ENCODE measurements at regions not wholly inside any gene's neighbourhood (a gene's known extent, or its start where the extent isn't known, plus 50 kb on each side); places are given as distances from the start of the nearest gene placed in this dataset.
"Not testable (repeated sequence)": the region's sequence is repeated elsewhere in the genome, so short reads cannot be mapped to it uniquely, and the experiment has no call there.

DNA sequence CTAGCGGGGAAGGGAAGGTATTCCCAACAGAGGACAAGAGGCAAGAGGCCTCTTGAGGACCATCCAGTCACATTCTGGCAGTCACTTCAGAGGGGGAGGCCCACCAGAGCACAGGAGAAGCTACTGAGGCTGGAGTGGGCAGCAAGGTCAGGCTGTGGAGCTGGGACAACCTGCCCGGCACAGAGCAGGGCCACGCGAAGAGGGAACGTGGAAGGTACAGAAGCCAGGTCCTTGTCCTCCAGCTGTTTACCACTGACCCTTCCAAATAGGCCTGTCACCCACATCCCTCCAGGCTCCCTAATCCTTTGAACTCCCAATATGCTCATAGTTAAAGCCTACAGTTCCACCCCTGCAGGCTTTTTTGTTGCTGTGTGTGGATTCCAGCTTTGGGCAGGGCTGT, 76.9 kb downstream of the IGLL1 start:
- DNase-seq (ENCODE audit: extremely low read depth in 1 of 11, low read depth in 9 of 11, low spot score in 4 of 11), result no peak

GRCh38 chr22:23501708-23502107, 78.4 kb downstream of the IGLL1 start:
- DNase-seq (ENCODE audit: extremely low read depth in 1 of 11, low read depth in 9 of 11, low spot score in 4 of 11), result no peak

GRCh38 chr22:23501261-23501619, 78.8 kb downstream of the IGLL1 start:
- no peak for DNase-seq (ENCODE audit: extremely low read depth in 1 of 11, low read depth in 9 of 11, low spot score in 4 of 11)

GRCh38 chr22:23500508-23501260, 79.4 kb downstream of the IGLL1 start:
- no peak for DNase-seq (ENCODE audit: extremely low read depth in 1 of 11, low read depth in 9 of 11, low spot score in 4 of 11)

DNA sequence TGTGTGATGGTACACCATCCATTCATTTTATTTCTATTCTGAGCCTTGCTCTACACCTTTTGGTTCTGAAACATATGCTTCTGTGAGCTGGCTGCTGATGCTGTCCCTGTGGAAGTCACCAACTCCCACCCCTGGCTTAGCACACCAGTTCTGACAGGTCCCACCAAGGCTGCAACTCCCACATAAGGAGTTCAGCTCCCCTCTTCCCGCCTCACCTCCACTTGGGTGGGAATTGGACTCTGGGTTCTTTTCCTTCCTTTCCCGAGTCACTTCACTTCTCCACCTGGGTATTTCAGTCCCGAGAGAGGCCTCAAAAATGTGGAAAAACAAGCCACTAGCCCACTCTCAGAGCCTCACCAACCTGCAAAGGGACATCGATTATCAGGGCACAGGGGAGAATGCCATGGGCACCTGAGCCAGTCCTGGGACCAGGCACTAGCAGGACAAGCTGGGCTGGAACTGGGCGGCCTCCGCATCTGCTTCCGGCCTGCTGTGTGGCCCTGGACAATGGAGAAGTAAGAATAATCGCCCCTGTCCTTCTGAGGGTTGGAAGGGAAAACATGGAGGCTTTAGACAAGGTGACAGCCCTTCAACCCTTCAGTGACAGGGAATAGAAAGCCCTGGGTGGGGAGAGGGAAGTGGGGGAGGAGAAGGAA, 80.1 kb downstream of the IGLL1 start:
- no peak for DNase-seq (ENCODE audit: extremely low read depth in 1 of 11, low read depth in 9 of 11, low spot score in 4 of 11)

DNA sequence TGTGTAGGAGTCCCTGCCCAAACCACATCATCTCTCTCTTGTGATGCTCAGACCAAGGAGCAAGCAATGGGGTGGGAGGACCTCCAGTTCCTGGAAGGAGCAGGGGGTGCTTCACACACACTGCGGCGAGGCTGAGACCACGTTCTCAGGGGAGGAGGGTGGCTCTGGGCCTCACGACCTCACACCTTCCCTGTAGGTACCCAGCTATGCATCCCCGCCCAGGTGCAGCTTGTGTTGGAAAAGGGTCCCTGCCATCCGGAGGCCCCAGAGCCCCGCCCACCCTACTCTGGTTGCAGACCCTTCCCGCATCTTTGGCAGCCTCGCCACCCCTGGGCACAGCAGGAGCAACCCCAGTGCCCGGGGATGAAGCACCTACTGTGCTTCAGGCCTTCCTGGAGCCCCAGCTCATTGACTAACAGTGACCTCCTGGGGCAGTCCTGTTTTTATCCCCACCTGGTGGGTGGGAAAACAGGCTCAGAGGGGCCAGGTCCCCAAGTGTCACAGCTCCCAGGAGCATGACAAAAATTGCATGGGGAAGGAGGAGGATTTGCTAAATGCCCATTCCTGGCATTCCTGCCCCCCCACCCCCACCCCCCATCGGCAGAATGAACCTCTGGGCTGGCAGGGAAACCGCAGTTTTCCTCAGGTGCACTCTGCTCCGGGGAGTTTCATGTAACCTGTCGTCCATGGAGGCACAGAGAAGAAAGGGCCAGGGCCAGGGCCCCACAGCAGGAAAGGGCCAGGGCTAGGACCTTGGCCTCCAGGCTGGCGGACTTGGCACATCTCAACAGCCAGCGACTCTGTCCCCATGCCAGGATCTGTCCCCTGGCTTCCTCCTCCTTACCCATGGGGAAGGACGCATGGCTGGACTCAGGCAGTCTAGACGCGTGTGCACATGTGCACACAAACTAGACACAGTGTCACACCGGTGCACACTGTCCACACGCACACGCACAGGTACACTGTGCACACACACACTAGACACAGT, 81.0 kb downstream of the IGLL1 start:
- no peak for DNase-seq (ENCODE audit: extremely low read depth in 1 of 11, low read depth in 9 of 11, low spot score in 4 of 11)

DNA sequence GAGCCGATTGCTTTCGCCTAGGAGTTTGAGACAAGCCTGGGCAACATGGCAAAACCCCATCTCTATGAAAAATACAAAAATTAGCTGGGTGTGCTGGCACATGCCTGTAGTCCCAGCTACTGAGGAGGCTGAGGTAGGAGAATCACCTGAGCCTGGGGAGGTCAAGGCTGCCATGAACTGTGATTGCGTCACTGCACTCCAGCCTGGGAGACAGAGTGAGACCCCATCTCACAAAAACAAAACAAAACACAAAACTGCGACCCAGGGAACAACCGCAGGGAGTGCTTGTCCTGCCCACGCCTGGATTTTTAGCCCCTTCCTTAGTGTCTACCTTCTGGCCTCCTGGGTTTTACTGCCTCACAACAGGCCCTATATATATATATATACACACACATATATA, 82.2 kb downstream of the IGLL1 start:
- DNase-seq (ENCODE audit: extremely low read depth in 1 of 11, low read depth in 9 of 11, low spot score in 4 of 11), result not testable (repeated sequence)

DNA sequence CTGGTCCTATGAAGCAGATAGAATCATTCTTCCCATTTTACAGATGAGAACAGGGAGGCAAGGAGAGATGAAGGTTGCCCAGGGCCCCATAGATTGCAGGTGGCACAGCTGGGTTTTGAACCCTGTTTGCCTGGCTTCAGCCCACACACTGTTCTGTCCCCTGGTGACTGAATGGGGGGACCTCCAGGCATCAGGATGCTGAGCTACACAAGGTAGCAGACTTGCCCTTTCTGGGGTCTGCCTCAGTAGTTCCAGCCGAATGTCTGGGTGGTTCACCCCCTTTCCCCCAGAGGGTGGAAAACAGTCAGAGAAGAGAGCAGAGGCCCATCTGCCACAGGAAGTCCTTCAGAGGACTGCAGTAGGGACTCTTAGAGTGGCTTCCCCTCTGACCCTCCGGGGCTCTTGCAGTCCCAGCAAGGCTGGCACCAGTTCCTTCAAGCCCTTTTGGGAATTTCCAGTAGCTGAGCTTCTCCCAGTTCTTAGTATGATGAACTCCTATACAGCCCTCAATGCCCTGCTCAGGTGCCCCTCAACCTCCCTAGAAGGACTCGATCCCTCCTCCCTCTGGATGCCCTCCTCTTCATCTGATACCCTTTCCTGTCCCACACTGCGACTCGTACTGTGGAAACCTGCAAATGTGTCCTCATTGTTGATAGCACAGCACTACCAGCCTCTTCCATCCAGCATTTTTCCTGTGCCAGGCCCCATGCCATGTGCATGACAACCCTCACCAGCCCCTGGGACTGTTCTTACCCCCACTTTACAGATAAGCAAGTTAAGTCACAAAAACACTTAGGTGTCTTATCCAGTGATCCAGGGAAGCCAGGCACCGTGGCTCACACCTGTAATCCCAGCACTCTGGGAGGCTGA, 82.8 kb downstream of the IGLL1 start:
- no peak for DNase-seq (ENCODE audit: extremely low read depth in 1 of 11, low read depth in 9 of 11, low spot score in 4 of 11)

DNA sequence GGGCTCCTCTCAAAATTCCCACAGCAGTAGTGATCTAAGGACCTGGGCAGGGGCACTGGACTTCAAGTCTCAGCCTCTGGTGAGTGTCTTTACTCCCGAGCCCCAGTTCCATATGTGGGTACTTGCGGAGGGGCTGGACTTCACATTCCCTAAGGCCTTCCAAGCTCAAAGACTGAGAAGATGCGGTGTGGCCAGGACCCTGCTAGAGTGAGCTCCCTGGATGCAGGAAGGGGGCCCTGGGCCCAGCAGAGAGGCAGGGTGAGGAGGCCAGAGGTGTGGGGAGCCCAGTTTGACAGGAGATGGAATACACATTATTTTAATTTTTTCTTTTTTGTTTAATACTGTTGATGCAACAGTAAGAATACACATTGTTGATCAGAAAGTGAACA, 83.7 kb downstream of the IGLL1 start:
- DNase-seq (ENCODE audit: extremely low read depth in 1 of 11, low read depth in 9 of 11, low spot score in 4 of 11), result no peak

DNA sequence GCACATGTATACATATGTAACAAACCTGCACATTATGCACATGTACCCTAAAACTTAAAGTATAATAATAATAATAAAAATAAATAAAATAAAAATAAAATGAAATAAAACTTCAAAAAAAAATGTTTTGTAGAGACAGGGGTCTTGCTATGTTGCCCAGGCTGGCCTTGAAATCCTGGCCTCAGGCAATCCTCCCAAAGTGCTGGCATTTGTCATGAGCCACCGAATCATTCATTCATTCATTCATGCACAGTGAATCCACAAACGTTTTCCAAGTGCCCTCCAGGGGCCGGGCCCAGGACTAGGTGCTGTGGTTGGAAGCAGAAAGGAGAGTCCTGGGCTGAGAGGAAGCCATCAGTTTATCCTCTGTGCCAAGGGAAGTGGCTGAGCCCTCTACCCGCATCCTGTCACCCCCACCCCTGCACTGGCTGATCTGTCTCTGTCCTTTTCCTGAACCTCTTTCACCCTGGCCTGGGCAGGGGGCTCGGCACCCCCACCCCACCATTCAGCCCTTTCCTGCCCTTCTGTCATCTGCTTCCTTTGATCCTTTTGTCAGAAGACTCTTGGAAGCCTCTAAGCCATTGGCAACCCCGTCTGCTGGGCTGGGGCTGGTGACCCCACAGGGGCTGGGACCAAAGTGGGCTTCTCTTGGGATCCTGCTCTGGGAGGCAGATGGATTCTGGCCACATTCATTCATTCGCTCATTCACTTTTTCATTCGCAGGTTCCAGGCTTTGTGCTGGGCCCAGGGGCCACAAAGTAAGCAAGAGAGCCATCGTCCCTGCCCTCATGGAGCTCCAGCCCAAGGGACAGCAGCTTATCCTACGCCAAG, 84.3 kb downstream of the IGLL1 start:
- DNase-seq (ENCODE audit: extremely low read depth in 1 of 11, low read depth in 9 of 11, low spot score in 4 of 11), result no peak

- no peak for DNase-seq (ENCODE audit: extremely low read depth in 1 of 11, low read depth in 9 of 11, low spot score in 4 of 11)
Observed at GRCh38 chr22:23494930-23495266, 85.2 kb downstream of the IGLL1 start.

DNA sequence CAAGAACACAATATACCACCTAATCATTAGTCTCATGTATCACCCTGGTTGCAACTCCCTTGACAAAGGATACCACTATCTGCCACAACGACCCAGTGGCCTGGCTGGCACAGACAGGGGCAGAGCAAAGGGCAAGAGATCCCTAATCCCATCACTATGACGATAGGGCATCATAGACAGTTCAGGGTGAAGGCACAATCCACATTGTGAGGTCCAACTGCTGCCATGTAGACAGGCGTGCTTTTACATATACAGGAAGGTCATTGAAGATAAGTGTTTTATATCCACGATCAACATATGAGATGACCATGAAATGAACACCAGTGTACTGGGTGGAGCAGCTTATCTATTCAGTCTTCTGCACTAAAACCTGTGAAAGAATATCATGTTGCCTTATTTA, 94.6 kb downstream of the IGLL1 start:
- no peak for DNase-seq (ENCODE audit: extremely low read depth in 1 of 11, low read depth in 9 of 11, low spot score in 4 of 11)

- DNase-seq (ENCODE audit: extremely low read depth in 1 of 11, low read depth in 9 of 11, low spot score in 4 of 11), result no peak
Observed at GRCh38 chr22:23484651-23485050, 95.4 kb downstream of the IGLL1 start.

GRCh38 chr22:23481369-23481768, 98.7 kb downstream of the IGLL1 start:
- DNase-seq (ENCODE audit: extremely low read depth in 1 of 11, low read depth in 9 of 11, low spot score in 4 of 11), result no peak

DNA sequence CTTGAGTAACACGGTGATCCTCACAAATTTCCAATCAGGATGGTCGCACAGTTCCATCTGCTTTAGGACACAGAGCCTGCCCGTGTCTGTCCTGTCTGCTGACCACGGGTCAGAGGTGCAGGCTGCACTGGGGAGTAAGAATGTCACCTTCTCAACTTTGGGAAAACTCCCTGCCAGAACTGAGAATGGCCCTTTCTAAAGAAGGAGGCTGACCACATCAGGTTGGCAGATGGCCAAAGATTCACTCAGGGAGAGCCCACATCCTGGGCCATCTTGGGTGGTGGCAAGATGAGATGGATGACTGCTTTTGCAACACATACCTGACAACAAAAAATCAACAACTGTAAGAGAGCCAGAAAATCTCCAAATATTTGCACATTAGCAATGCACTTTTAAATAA, 101.9 kb downstream of the IGLL1 start:
- no peak for DNase-seq (ENCODE audit: extremely low read depth in 1 of 11, low read depth in 9 of 11, low spot score in 4 of 11)

GRCh38 chr22:23474531-23474930, 105.6 kb downstream of the IGLL1 start:
- not testable (repeated sequence) for DNase-seq (ENCODE audit: extremely low read depth in 1 of 11, low read depth in 9 of 11, low spot score in 4 of 11)

GRCh38 chr22:23473901-23474300, 106.2 kb downstream of the IGLL1 start:
- no peak for DNase-seq (ENCODE audit: extremely low read depth in 1 of 11, low read depth in 9 of 11, low spot score in 4 of 11)

GRCh38 chr22:23472376-23472775, 107.7 kb downstream of the IGLL1 start:
- DNase-seq (ENCODE audit: extremely low read depth in 1 of 11, low read depth in 9 of 11, low spot score in 4 of 11), result not testable (repeated sequence)
